HEK293 (cell line): ENCODE measurements at regions not wholly inside any gene's neighbourhood (a gene's known extent, or its start where the extent isn't known, plus 50 kb on each side); places are given as distances from the start of the nearest gene placed in this dataset.

Experiments used
- ZNF585B ChIP-seq: fragments of 450-650 bp; formaldehyde crosslinking; IDR thresholded peaks from 2 replicates; pipeline ENCODE4 v1.5.1; 2016; ENCODE audit warnings: missing biosample characterization, missing genetic modification characterization
- TF ChIP-seq, protein P1 (sequence below): fragments of 450-650 bp; formaldehyde crosslinking; IDR thresholded peaks from 2 replicates; pipeline ENCODE4 v1.5.1; 2016; ENCODE audit warnings: missing biosample characterization, missing genetic modification characterization

DNA sequence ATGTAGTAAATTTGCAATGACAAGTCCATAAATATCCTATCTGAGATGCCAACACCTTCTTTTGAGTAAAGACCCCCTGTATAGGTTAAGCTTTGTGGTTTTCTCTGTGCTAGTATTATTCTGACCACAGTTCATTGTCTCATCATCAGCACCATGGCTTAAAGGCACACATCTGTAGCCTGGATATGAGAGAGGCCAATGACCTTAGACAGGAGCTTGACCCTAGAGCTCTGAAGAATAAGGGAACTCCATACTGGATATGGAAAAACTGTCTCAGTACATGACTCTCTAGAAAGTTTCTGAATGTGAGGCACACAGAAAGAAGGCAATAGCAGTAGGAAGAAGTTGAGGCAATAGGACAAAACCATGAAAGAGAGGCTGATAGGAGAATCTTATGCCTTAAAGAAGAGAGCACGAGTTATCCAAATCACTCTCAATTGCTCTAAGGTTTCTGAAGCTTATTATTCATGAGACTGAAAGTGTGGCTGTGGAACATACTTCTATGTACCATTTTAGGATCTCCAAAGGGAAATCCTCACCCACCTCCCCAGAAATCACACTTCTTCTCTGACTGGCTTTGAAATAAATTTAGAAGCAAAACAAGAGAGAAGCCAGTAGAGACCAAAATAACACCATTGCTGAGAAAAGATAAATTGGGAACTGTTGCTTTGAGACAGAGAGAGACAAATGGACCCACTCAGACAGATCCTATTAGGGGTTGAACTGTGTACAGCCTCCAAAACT lies 150.2 kb downstream of the ABCA8 start:
- TF ChIP-seq, protein P1, sequence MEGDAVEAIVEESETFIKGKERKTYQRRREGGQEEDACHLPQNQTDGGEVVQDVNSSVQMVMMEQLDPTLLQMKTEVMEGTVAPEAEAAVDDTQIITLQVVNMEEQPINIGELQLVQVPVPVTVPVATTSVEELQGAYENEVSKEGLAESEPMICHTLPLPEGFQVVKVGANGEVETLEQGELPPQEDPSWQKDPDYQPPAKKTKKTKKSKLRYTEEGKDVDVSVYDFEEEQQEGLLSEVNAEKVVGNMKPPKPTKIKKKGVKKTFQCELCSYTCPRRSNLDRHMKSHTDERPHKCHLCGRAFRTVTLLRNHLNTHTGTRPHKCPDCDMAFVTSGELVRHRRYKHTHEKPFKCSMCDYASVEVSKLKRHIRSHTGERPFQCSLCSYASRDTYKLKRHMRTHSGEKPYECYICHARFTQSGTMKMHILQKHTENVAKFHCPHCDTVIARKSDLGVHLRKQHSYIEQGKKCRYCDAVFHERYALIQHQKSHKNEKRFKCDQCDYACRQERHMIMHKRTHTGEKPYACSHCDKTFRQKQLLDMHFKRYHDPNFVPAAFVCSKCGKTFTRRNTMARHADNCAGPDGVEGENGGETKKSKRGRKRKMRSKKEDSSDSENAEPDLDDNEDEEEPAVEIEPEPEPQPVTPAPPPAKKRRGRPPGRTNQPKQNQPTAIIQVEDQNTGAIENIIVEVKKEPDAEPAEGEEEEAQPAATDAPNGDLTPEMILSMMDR (tag by site-specific recombination): no peak
- TF ChIP-seq ZNF585B (tag by site-specific recombination): no peak
